ENCODE measurements at regions not wholly inside any gene's neighbourhood (a gene's known extent, or its start where the extent isn't known, plus 50 kb on each side); places are given as distances from the start of the nearest gene placed in this dataset.

- no peaks in the 10 kb centered on the region for H3K79me1 ChIP-seq (ENCODE audit: low read depth, low read length)
- no peaks in the 10 kb centered on the region for H3K36me3 ChIP-seq (ENCODE audit: control insufficient read depth in 2 of 4, insufficient read depth in 4 of 4, low read length in 3 of 4)
- H2AK5ac ChIP-seq (ENCODE audit: low read depth, low read length), result no peak overlapping the region
- H4K5ac ChIP-seq (ENCODE audit: insufficient read length, low read depth, low read length), result no peak overlapping the region
- no peak overlapping the region for H4K8ac ChIP-seq (ENCODE audit: extremely low read depth, insufficient read depth, low read length)
- no peak overlapping the region for H2BK5ac ChIP-seq (ENCODE audit: low read depth, low read length)
- DNase-seq (ENCODE audit: low read depth in 1 of 2, low spot score in 2 of 2) (no peak), FAIRE-seq (no peak)
- no peak overlapping the region for H3K18ac ChIP-seq (ENCODE audit: extremely low read depth, low read length)
- H3K23ac ChIP-seq (ENCODE audit: insufficient read length), result no peak overlapping the region
- TF ChIP-seq SIN3A (conservative IDR thresholded peaks at IDR 0.05 in 1 of 2, IDR thresholded peaks at IDR 0.05 in 1 of 2; ENCODE audit: low read depth in 1 of 2, low read length in 2 of 2) (no peak), RFX5 (IDR thresholded peaks at IDR 0.05; ENCODE audit: borderline replicate concordance, low read depth, low read length) (no peak), RBBP5 (IDR thresholded peaks at IDR 0.05; ENCODE audit: borderline replicate concordance, low read depth, low read length) (no peak), BACH1 (IDR thresholded peaks at IDR 0.05; ENCODE audit: low read length) (no peak), KDM5A (IDR thresholded peaks at IDR 0.05; ENCODE audit: low read length) (no peak), FOSL1 (IDR thresholded peaks at IDR 0.05; ENCODE audit: insufficient read depth, low read depth, low read length) (no peak), MAX (IDR thresholded peaks at IDR 0.05) (no peak), POLR2AphosphoS5 (IDR thresholded peaks at IDR 0.05; ENCODE audit: low read depth, low read length) (no peak), CEBPB (IDR thresholded peaks at IDR 0.05; ENCODE audit: low read depth, low read length) (no peak), ASH2L (IDR thresholded peaks at IDR 0.05; ENCODE audit: low read length) (no peak), CBX5 (IDR thresholded peaks at IDR 0.05; ENCODE audit: low read depth, low read length) (no peak), SP4 (IDR thresholded peaks at IDR 0.05; ENCODE audit: low read length) (no peak)
- TF ChIP-seq, protein P1, sequence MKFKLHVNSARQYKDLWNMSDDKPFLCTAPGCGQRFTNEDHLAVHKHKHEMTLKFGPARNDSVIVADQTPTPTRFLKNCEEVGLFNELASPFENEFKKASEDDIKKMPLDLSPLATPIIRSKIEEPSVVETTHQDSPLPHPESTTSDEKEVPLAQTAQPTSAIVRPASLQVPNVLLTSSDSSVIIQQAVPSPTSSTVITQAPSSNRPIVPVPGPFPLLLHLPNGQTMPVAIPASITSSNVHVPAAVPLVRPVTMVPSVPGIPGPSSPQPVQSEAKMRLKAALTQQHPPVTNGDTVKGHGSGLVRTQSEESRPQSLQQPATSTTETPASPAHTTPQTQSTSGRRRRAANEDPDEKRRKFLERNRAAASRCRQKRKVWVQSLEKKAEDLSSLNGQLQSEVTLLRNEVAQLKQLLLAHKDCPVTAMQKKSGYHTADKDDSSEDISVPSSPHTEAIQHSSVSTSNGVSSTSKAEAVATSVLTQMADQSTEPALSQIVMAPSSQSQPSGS (IDR thresholded peaks at IDR 0.05; ENCODE audit: low read length), result no peak
- TF ChIP-seq, protein P2, sequence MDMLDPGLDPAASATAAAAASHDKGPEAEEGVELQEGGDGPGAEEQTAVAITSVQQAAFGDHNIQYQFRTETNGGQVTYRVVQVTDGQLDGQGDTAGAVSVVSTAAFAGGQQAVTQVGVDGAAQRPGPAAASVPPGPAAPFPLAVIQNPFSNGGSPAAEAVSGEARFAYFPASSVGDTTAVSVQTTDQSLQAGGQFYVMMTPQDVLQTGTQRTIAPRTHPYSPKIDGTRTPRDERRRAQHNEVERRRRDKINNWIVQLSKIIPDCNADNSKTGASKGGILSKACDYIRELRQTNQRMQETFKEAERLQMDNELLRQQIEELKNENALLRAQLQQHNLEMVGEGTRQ (IDR thresholded peaks at IDR 0.05; ENCODE audit: low read length), result no peak
- H3K27me3 ChIP-seq (replicated peaks in 1 of 4; ENCODE audit: control insufficient read depth in 3 of 4, extremely low read depth in 1 of 4, insufficient read depth in 3 of 4, low read length in 3 of 4), result no peaks in the 10 kb centered on the region
- H4K20me1 ChIP-seq (replicated peaks in 1 of 2; ENCODE audit: control insufficient read depth in 1 of 2, insufficient read depth in 2 of 2, low read length in 2 of 2), result no peaks in the 10 kb centered on the region
- no peak overlapping the region for H2BK15ac ChIP-seq (ENCODE audit: low read length)
- H3K4me3 ChIP-seq (ENCODE audit: extremely low read depth in 1 of 4, insufficient read depth in 2 of 4, low read depth in 3 of 4, low read length in 4 of 4), result no peak overlapping the region
- ChIA-PET POLR2A (ENCODE audit: partially characterized antibody) (no interaction called here), CTCF (ENCODE audit: partially characterized antibody) (no interaction called here)
- no peaks in the 10 kb centered on the region for H3K4me1 ChIP-seq (replicated peaks in 1 of 4; ENCODE audit: control insufficient read depth in 3 of 4, insufficient read depth in 4 of 4, low read length in 3 of 4)
- H2BK20ac ChIP-seq (ENCODE audit: low read length), result no peak overlapping the region
- no peaks in the 10 kb centered on the region for H3K79me2 ChIP-seq (ENCODE audit: control insufficient read depth in 1 of 2, insufficient read depth in 2 of 2, low read length in 2 of 2)
- H3K9ac ChIP-seq (replicated peaks in 1 of 4; ENCODE audit: extremely low read depth in 1 of 4, low read depth in 3 of 4, low read length in 3 of 4), result no peak overlapping the region
- H3K9me3 ChIP-seq (ENCODE audit: insufficient read depth in 2 of 2, low read depth in 1 of 2, low read length in 1 of 2), result no peaks in the 10 kb centered on the region
- H3K4ac ChIP-seq (replicated peaks; ENCODE audit: insufficient read length, low read depth, low read length), result no peak overlapping the region
- no peak overlapping the region for H2BK120ac ChIP-seq (replicated peaks; ENCODE audit: low read depth, low read length)
- H2BK12ac ChIP-seq (ENCODE audit: low read depth, low read length), result no peak overlapping the region
- H3K14ac ChIP-seq (ENCODE audit: insufficient read length), result no peak overlapping the region
- no peak overlapping the region; a peak in 1 of 4 replicates for H3K4me2 ChIP-seq (ENCODE audit: insufficient read depth in 1 of 2, low read depth in 2 of 2, low read length in 2 of 2)
- H4K91ac ChIP-seq (replicated peaks; ENCODE audit: insufficient read length, low read length), result no peak overlapping the region
- no peak overlapping the region for H2AFZ ChIP-seq (ENCODE audit: low read length)
- H3K56ac ChIP-seq (replicated peaks; ENCODE audit: insufficient read length, low read depth, low read length), result no peak overlapping the region
- no peaks in the 10 kb centered on the region for H3K23me2 ChIP-seq (ENCODE audit: low read depth, low read length)
- no peak overlapping the region for H3K27ac ChIP-seq (ENCODE audit: low read depth, low read length)
Measured at GRCh38 chr2:18482666-18483065, 77.8 kb downstream of the RDH14 start.
